GM19025 (cell line): ENCODE measurements at regions not wholly inside any gene's neighbourhood (a gene's known extent, or its start where the extent isn't known, plus 50 kb on each side); places are given as distances from the start of the nearest gene placed in this dataset.

Experiments
- ATAC-seq: cut with Tn5 transposase; IDR thresholded peaks from one replicate; pipeline ENCODE4 v1.9.1; 2021; ENCODE audit warnings: mild to moderate bottlenecking, low read depth, moderate library complexity; ENCODE audit not compliant: unreplicated experiment

GRCh38 chr10:8513155-8514147 lies 459.0 kb downstream of the GATA3 start:
- ATAC-seq = no peak

GRCh38 chr10:8520382-8520781 lies 465.9 kb downstream of the GATA3 start:
- ATAC-seq = no peak

- no peak for ATAC-seq
These were observed 473.3 kb downstream of the GATA3 start for GRCh38 chr10:8527773-8528172.

- ATAC-seq = no peak
These were observed 476.6 kb downstream of the GATA3 start for GRCh38 chr10:8531116-8531515.

- ATAC-seq = no peak
These were observed 478.2 kb downstream of the GATA3 start for GRCh38 chr10:8532647-8533046.

GRCh38 chr10:8533462-8533861 lies 479.0 kb downstream of the GATA3 start:
- ATAC-seq = no peak

GRCh38 chr10:8534096-8534495 lies 479.6 kb downstream of the GATA3 start:
- ATAC-seq = no peak

- ATAC-seq = no peak
These were observed 480.4 kb downstream of the GATA3 start for GRCh38 chr10:8534891-8535290.

GRCh38 chr10:8539056-8539455 lies 484.6 kb downstream of the GATA3 start:
- ATAC-seq = no peak

GRCh38 chr10:8543361-8544056 lies 489.0 kb downstream of the GATA3 start:
- ATAC-seq = no peak

- ATAC-seq = no peak
These were observed 489.5 kb downstream of the GATA3 start for GRCh38 chr10:8544057-8544380.

GRCh38 chr10:8544500-8544899 lies 490.0 kb downstream of the GATA3 start:
- ATAC-seq = no peak

- ATAC-seq = no peak
These were observed 500.1 kb downstream of the GATA3 start for GRCh38 chr10:8554574-8554973.

GRCh38 chr10:8556321-8556720 lies 501.8 kb downstream of the GATA3 start:
- ATAC-seq = no peak

GRCh38 chr10:8563478-8563877 lies 509.0 kb downstream of the GATA3 start:
- ATAC-seq = no peak

GRCh38 chr10:8566737-8567136 lies 512.2 kb downstream of the GATA3 start:
- no peak for ATAC-seq

- no peak for ATAC-seq
These were observed 513.9 kb downstream of the GATA3 start for GRCh38 chr10:8568401-8568800.

- ATAC-seq = no peak
These were observed 521.1 kb downstream of the GATA3 start for GRCh38 chr10:8575620-8576019.

GRCh38 chr10:8576281-8576680 lies 521.8 kb downstream of the GATA3 start:
- no peak for ATAC-seq

GRCh38 chr10:8576911-8577310 lies 522.4 kb downstream of the GATA3 start:
- ATAC-seq = no peak

GRCh38 chr10:8577686-8578085 lies 523.2 kb downstream of the GATA3 start:
- no peak for ATAC-seq
